NT2/D1 (cell line): ENCODE measurements at regions not wholly inside any gene's neighbourhood (a gene's known extent, or its start where the extent isn't known, plus 50 kb on each side); places are given as distances from the start of the nearest gene placed in this dataset.

Source experiments
- DNase-seq: peaks from one replicate; pipeline ENCODE4 v3.0.0-alpha.2; 2011; ENCODE audit warnings: low read depth, low spot score
- H3K27me3 ChIP-seq: 2 replicates; pipeline ENCODE4 v1.6.0; 2011; ENCODE audit warnings: mild to moderate bottlenecking; ENCODE audit not compliant: insufficient read length, insufficient read depth
- H3K36me3 ChIP-seq: 2 replicates; pipeline ENCODE4 v1.6.1; 2011; ENCODE audit warnings: mild to moderate bottlenecking, low read length, mixed read lengths; ENCODE audit not compliant: insufficient read depth, insufficient read length
- H3K4me1 ChIP-seq: 2 replicates; pipeline ENCODE4 v1.5.1; 2011; ENCODE audit not compliant: insufficient read depth, insufficient read length
- H3K4me3 ChIP-seq: 2 replicates; pipeline ENCODE4 v1.5.1; 2011; ENCODE audit warnings: low read depth; ENCODE audit not compliant: insufficient read length
- H3K9ac ChIP-seq: 2 replicates; pipeline ENCODE4 v1.6.0; 2011; ENCODE audit warnings: low read depth; ENCODE audit not compliant: insufficient read length
- H3K9me3 ChIP-seq: 2 replicates; pipeline ENCODE4 v1.5.1; 2011; ENCODE audit warnings: mild to moderate bottlenecking, low read length; ENCODE audit not compliant: insufficient read depth
- SUZ12 ChIP-seq: IDR thresholded peaks from 2 replicates; pipeline ENCODE4 v1.6.1; 2011; ENCODE audit not compliant: insufficient read length, insufficient read depth; ENCODE audit errors: extremely low read depth
- YY1 ChIP-seq: IDR thresholded peaks from 2 replicates; pipeline ENCODE4 v1.6.1; 2011; ENCODE audit not compliant: insufficient read length, insufficient read depth
- ZNF274 ChIP-seq: IDR thresholded peaks from 2 replicates; pipeline ENCODE4 v1.6.1; 2011; ENCODE audit warnings: mild to moderate bottlenecking, low read depth, low read length

DNA sequence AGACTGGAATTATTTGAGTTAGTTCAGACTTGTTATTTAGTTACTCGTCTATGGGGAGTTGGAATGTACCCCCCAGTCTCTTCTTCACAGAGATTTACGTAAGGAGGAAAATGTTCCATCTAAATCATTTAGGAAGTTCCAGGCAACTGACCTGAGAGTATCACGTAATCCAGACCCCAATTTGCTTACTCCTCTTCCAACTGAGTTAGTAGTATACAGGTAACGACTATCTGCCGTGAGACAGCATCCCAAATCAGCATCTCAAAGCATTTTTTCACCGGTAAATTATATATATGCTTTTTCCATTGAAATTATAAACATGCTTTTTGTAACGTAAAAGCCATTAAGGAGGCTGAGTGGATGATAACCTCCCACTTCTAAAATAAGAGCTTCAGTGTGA is 214.3 kb upstream of the WSB1 start:
- no peaks in the 10 kb centered on the region for H3K9me3 ChIP-seq
- TF ChIP-seq YY1 (no peak), SUZ12 (no peak), ZNF274 (no peak)
- no peak for DNase-seq
- no peak overlapping the region for H3K4me3 ChIP-seq
- peaks cover 5% of the 10 kb centered on the region for H3K27me3 ChIP-seq
- no peaks in the 10 kb centered on the region for H3K4me1 ChIP-seq
- no peaks in the 10 kb centered on the region for H3K36me3 ChIP-seq
- no peak overlapping the region for H3K9ac ChIP-seq

DNA sequence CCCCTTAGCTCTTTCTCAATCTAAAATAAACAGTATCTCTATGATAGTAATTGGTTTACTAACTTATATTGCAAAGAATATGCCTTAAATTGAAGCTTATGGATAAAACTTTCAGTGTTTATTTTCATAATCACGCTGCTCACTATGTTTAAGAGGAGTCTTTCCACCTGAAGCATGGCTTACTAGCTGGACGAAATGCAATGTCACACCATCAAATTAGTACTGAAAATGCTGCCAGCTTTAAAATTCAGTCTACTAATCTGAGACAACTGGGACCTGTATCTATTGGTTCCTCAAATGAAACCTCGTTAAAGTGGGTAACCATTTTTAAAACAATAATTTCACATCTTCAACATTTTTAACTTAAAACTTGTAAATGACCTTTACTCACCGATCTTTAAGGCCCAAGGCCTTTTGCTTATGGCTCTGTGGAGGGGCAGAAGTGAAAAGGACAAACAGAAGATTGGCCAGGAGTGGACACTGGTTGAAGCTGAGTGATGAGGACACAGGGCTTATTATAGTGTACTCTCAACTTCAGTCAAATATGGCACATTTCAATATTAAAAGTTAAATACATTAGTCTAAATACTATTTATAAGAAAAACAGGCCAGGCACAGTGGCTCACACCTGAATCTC is 212.8 kb upstream of the WSB1 start:
- TF ChIP-seq SUZ12 (no peak), ZNF274 (no peak), YY1 (no peak)
- no peaks in the 10 kb centered on the region for H3K4me1 ChIP-seq
- no peak for DNase-seq
- no peaks in the 10 kb centered on the region for H3K27me3 ChIP-seq
- no peaks in the 10 kb centered on the region for H3K9me3 ChIP-seq
- H3K4me3 ChIP-seq, result no peak overlapping the region
- no peak overlapping the region for H3K9ac ChIP-seq
- H3K36me3 ChIP-seq, result no peaks in the 10 kb centered on the region

DNA sequence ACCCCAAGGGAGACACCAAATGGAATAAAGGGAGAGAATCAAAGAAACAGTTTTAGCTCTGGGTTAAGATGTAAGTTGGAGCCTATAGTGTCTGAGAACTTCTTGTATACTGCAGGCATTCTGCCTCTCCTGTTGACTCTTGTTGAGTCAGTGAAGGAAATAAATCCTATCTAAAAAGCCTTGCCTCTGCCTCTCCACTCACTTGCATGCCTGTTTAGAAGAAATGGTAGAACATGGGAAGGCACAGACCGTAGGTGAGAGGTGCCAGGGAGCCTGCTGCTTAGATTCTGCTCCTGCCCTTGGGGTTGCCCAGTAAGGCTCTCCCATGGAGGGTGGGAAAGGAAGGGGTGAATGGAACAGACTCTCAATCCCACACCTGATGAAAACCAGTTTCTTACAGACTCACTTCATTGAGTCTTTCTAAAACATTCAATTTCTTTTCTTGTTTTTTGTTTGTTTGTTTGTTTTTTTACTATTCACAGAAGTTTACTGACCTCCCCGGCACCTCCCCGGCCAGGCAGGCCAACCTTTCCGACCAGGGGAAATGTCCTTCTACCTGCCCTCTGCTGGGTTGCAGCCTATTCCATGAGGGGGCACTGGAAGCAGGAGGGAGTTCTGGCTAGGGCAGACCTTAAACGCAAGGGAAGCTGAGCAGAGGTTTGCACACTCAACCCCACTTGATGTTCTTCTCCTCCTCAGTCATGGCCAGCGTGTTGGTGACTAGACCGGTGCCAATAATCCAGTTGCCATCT is 211.7 kb upstream of the WSB1 start:
- Histone ChIP-seq H3K36me3 (no peaks in the 10 kb centered on the region), H3K4me3 (no peak overlapping the region), H3K4me1 (no peaks in the 10 kb centered on the region), H3K27me3 (no peaks in the 10 kb centered on the region), H3K9ac (no peak overlapping the region), H3K9me3 (no peaks in the 10 kb centered on the region; the same call in 1 of the 2 replicates)
- DNase-seq, result no peak
- TF ChIP-seq SUZ12 (no peak), ZNF274 (no peak), YY1 (no peak)

DNA sequence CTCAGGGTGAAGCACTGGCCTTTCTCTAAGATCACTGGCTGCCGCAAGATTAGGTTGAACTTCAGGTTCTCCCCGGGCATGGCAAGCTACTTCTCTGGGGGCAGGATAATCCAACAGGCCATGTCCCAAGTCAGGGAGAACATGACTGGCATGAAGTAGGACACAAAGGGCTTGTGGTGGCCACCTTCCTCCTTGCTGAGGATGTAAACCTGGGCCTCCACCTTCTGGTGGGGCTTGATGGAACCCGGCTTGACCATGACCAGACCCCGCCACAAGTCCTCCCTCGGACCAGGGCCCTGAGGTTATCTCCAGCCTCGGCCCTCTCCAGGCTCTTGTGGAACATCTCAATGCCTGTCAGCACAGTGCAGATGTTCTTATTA is 211.1 kb upstream of the WSB1 start:
- no peak overlapping the region for H3K4me3 ChIP-seq
- no peak overlapping the region for H3K9ac ChIP-seq
- H3K27me3 ChIP-seq, result no peaks in the 10 kb centered on the region
- H3K4me1 ChIP-seq, result no peaks in the 10 kb centered on the region
- H3K9me3 ChIP-seq, result no peaks in the 10 kb centered on the region; the same call in 1 of the 2 replicates
- no peaks in the 10 kb centered on the region for H3K36me3 ChIP-seq
- DNase-seq, result no peak
- TF ChIP-seq YY1 (no peak), ZNF274 (no peak)

DNA sequence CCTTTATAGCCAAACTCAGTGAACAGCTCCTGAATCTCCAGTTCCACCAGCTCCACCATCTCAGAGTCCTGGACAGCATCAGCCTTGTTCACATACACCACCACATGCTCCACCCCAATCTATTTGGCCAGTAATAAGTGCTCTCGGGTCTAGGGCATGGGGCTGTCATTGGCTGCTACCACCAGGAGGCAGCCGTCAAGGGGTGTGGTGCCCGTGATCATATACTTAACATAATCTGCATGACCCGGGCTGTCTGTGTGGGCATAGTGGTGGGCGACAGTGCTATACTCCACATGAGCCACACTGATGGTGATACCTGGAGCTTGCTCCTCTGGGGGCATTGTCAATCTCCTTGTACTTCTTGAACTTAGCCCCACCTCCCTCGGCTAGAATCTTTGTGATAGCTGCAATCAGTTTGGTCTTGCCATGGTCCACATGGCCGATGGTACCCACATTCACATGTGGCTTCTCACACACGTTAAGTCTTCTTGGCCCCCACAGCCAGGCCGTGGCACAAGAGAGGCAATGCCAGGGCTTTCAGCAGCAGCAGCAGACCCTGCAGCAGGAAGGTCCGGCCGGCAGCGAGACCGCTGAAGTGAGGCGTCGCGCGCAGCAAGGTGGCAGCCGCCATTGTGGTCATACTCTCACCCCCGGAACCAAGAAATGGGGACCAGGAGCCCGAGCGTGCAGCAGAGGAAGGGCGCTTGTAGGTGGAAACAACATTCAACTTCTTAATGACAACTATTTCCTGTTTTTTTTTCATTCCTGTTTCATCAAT is 210.3 kb upstream of the WSB1 start:
- peaks cover 3% of the 10 kb centered on the region; the same call in 1 of the 2 replicates for H3K9me3 ChIP-seq

DNA sequence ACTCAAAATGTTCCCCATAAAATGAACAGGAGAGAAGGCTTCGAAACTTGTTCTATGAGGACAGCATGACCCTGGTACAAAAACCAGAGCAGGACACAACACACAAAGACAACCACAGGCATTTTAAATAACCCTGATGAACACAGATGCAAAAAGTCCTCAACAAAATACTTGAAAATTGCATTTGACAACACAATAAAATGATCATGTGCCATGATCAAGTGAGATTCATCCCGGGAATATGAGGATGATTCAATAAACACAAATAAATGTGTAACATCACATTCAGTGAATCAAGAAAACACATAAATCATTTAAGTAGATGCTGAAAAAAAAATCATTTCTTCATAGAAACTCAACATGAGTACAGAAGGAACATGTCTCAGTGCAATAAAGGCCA is 208.4 kb upstream of the WSB1 start:
- H3K9me3 ChIP-seq, result peaks cover 17% of the 10 kb centered on the region; the same call in 1 of the 2 replicates
- no peak overlapping the region for H3K4me3 ChIP-seq
- H3K4me1 ChIP-seq, result no peaks in the 10 kb centered on the region
- H3K36me3 ChIP-seq, result no peaks in the 10 kb centered on the region
- no peak for TF ChIP-seq SUZ12
- no peak for TF ChIP-seq ZNF274
- no peak for TF ChIP-seq YY1
- H3K9ac ChIP-seq, result no peak overlapping the region
- no peak for DNase-seq
- no peaks in the 10 kb centered on the region for H3K27me3 ChIP-seq

More for the DNA sequence above, 210.3 kb upstream of the WSB1 start:
- Histone ChIP-seq H3K36me3 (no peaks in the 10 kb centered on the region), H3K27me3 (no peaks in the 10 kb centered on the region), H3K9ac (no peak overlapping the region), H3K4me1 (no peaks in the 10 kb centered on the region), H3K4me3 (no peak overlapping the region)
- no peak for TF ChIP-seq SUZ12
- no peak for TF ChIP-seq ZNF274
- TF ChIP-seq YY1, result no peak
- DNase-seq, result no peak

- no peak overlapping the region for H3K9ac ChIP-seq
- DNase-seq, result no peak
- no peak overlapping the region for H3K4me3 ChIP-seq
- no peaks in the 10 kb centered on the region for H3K27me3 ChIP-seq
- peaks cover 17% of the 10 kb centered on the region; the same call in 1 of the 2 replicates for H3K9me3 ChIP-seq
- H3K36me3 ChIP-seq, result no peaks in the 10 kb centered on the region
- no peaks in the 10 kb centered on the region for H3K4me1 ChIP-seq
- TF ChIP-seq SUZ12 (no peak), ZNF274 (no peak), YY1 (no peak)
Observed at GRCh38 chr17:27086526-27086925, 207.4 kb upstream of the WSB1 start.
